GM23248 (cell line): ENCODE measurements at regions not wholly inside any gene's neighbourhood (a gene's known extent, or its start where the extent isn't known, plus 50 kb on each side); places are given as distances from the start of the nearest gene placed in this dataset.

Source experiments
- EZH2 ChIP-seq: fragments of 200-600 bp; sonication (generic); IDR thresholded peaks from 2 replicates; pipeline ENCODE4 v1.6.1; 2018; ENCODE audit warnings: antibody characterized with exemption, mild to moderate bottlenecking; ENCODE audit not compliant: insufficient read depth, poor library complexity, severe bottlenecking
- EZH2phosphoT487 ChIP-seq: fragments of 200-600 bp; sonication (generic); IDR thresholded peaks from 2 replicates; pipeline ENCODE4 v1.6.1; 2018; ENCODE audit warnings: antibody characterized with exemption, moderate library complexity, mild to moderate bottlenecking, low read depth; ENCODE audit not compliant: insufficient read depth

DNA sequence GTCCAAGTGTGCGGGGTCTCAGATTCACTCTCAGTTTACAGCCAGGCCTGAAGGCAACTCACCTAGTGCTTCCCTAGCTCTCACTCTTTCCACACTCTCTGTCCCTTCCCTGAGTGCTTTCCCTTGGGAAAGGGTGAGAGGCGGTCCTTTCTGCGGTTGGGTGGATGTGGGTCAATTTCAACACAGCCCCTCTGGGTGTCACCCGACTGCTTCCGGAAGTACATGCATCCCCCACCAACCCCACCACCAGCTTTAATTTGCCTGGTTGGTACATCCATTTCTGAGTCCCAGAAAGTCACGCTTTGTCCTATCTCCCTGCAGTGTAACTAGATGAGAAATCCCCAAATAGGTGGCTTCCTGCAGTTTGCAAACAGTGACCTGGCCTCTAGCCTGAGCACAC, 307.3 kb upstream of the MEIS1 start:
- TF ChIP-seq EZH2phosphoT487 (no peak), EZH2 (no peak)
